ENCODE measurements at regions not wholly inside any gene's neighbourhood (a gene's known extent, or its start where the extent isn't known, plus 50 kb on each side); places are given as distances from the start of the nearest gene placed in this dataset.

DNA sequence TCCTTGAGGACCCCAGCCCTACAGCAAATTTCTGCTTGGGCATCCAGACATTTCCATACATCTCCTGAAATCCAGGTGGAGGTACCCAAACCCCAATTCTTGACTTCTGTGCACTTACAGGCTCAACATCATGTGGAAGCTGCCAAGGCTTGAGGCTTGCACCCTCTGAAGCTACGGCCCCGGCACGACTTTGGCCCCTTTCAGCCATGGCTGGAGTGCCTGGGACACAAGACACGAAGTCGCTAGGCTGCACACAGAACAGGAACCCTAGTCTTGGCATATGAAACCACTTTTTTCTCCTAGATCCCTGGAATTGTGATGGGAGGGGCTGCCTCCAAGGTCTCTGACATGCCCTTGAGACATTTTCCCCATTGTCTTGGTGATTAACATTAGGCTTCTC is 1417.7 kb downstream of the ARAP2 start:
- no peak for DNase-seq (ENCODE audit: low read depth)

DNA sequence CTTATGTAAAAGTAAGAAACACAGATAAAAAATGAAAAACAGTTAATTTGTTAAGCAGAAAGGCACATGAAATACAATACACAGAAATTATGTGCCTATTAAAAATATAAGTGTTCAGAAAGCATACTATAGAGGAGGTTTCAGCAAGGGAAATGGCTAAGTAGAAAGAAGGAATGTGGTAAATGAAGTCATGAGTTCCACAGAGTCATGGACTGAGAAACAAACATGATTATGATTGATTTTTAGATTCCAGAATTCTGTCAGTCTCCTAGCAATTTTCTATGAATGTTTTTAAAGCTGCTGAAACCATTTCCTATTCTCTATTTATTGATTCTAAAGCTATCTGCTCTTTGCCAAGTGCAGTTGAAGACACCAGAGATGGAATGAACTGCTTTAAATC is 1398.4 kb downstream of the ARAP2 start:
- H3K4me3 ChIP-seq (ENCODE audit: low read length) = no peak overlapping the region
- TF ChIP-seq, protein P1, sequence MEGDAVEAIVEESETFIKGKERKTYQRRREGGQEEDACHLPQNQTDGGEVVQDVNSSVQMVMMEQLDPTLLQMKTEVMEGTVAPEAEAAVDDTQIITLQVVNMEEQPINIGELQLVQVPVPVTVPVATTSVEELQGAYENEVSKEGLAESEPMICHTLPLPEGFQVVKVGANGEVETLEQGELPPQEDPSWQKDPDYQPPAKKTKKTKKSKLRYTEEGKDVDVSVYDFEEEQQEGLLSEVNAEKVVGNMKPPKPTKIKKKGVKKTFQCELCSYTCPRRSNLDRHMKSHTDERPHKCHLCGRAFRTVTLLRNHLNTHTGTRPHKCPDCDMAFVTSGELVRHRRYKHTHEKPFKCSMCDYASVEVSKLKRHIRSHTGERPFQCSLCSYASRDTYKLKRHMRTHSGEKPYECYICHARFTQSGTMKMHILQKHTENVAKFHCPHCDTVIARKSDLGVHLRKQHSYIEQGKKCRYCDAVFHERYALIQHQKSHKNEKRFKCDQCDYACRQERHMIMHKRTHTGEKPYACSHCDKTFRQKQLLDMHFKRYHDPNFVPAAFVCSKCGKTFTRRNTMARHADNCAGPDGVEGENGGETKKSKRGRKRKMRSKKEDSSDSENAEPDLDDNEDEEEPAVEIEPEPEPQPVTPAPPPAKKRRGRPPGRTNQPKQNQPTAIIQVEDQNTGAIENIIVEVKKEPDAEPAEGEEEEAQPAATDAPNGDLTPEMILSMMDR (conservative IDR thresholded peaks at IDR 0.05; ENCODE audit: low read length) = no peak
- no peak for DNase-seq (ENCODE audit: low read depth)

More for the DNA sequence above, 1417.7 kb downstream of the ARAP2 start:
- no peak overlapping the region for H3K4me3 ChIP-seq (ENCODE audit: low read length)
- TF ChIP-seq, protein P1 (conservative IDR thresholded peaks at IDR 0.05; ENCODE audit: low read length) = no peak

DNA sequence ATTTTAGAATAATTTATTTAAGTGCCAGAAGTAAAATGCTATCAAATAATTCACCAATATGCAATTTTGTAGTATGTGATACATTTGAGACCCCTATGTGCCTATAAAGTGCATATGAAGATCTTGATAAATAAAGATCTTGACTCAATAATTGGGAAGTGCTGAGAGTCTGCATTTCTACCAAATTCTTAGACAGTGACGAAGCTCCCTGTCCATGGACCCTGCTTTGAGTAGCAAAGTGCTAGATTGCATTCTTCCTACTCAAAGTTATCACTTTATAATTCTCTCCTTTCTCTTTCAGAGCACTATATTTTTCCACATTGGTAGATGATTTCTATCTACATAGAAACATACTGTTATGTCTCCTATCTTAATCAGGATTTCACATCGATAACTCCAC is 1393.9 kb downstream of the ARAP2 start:
- no peak for DNase-seq (ENCODE audit: low read depth)
- TF ChIP-seq, protein P1 (conservative IDR thresholded peaks at IDR 0.05; ENCODE audit: low read length) = no peak
- no peak overlapping the region for H3K4me3 ChIP-seq (ENCODE audit: low read length)

DNA sequence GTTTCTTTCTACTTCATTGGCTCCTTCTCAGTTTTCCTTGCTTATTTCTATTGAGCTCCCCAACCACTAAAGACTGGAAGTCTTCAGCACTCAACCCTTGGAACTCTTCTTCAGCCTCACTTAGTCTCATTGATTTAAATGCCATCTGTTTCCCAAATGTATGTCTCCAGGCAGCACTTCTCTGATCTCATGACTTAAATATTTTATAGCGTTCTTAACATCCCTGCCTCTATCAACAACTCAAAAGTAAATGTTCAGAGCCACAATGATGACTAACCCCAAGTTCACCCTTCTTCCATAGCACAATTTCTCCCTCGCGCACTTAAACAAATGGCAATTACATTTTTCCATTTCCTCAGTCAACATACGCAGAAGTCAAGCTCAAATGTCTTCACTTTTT is 1393.3 kb downstream of the ARAP2 start:
- no peak for DNase-seq (ENCODE audit: low read depth)
- TF ChIP-seq, protein P1 (conservative IDR thresholded peaks at IDR 0.05; ENCODE audit: low read length) = no peak
- H3K4me3 ChIP-seq (ENCODE audit: low read length) = no peak overlapping the region

DNA sequence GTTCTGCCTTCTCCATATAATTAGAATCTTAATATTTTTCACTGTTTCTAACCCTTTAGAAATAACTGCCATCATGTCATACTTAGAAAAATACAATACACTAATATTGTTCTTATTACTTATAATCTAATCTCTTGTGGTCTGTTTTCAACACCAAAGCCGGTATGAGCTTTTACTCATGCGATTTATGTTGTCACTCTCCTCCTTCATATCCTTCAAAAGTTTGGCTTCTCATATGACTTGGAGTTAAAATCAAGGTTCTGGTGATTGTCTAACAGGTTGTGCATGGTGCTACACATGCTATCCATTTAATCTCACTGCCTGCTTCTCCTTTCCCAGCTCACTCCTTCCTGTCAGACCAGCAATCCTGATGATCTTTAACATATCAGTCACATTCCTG is 1392.9 kb downstream of the ARAP2 start:
- TF ChIP-seq, protein P1 (conservative IDR thresholded peaks at IDR 0.05; ENCODE audit: low read length) = no peak
- no peak for DNase-seq (ENCODE audit: low read depth)
- H3K4me3 ChIP-seq (ENCODE audit: low read length) = no peak overlapping the region

DNA sequence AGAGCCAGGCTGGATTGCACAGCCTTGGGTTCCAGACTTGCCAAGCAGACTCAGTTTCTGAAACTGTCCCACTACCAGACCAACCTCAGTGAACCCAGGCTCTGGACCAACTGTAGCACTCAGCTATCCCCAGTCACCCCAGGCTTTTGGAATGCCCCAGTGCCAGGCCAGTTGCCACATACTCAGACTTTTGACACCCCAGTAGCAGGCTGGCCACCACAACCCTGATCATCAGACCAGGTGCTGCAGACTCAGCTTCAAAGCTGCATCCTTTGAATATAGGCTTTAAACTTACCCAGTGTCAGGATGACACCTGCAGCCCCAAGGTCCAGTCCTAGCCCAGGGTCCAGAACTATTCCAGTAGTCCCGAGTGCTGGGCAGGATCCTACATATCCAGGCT is 1389.9 kb downstream of the ARAP2 start:
- TF ChIP-seq, protein P1 (conservative IDR thresholded peaks at IDR 0.05; ENCODE audit: low read length) = no peak
- DNase-seq (ENCODE audit: low read depth) = no peak
- no peak overlapping the region for H3K4me3 ChIP-seq (ENCODE audit: low read length)

DNA sequence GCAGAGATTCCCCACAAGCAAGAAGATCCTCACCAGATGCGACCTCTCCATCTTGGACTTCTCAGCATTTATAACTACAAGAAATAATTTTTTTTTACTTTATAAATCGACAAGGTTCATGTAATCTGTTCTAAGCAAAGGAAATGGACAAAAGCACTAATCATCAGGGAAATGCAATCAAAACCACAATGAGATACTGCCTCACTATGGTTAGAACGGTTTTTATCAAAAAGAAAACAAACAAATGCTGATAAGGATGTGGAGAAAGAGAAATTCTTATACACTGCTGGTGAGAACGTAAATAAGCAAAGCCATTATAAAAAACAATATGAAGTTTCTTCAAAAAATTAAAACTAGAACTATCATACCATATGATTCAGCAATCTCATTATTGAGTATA is 1382.6 kb downstream of the ARAP2 start:
- DNase-seq (ENCODE audit: low read depth) = no peak
- no peak overlapping the region for H3K4me3 ChIP-seq (ENCODE audit: low read length)
- TF ChIP-seq, protein P1 (conservative IDR thresholded peaks at IDR 0.05; ENCODE audit: low read length) = no peak
